WTC11 (cell line): ENCODE measurements at regions not wholly inside any gene's neighbourhood (a gene's known extent, or its start where the extent isn't known, plus 50 kb on each side); places are given as distances from the start of the nearest gene placed in this dataset.

Source experiments
- ATAC-seq: fragments of 200-7000 bp; cut with Tn5 transposase; 2 replicates; pipeline ENCODE4 v1.10.0; 2021; ENCODE audit warnings: mild to moderate bottlenecking, moderate library complexity
- CTCF ChIA-PET: fragments of 300-600 bp; sonication (Branson Sonifier 250); formaldehyde crosslinking; loops from one replicate; lab custom pipeline; 2021; ENCODE audit warnings: antibody characterized with exemption; lab: Charles Lee
- POLR2A ChIA-PET: fragments of 350-600 bp; sonication (Branson Sonifier 250); formaldehyde crosslinking; loops from one replicate; lab custom pipeline; 2021; ENCODE audit warnings: antibody characterized with exemption; lab: Charles Lee
- DNase-seq: peaks from one replicate; pipeline ENCODE4 v3.0.0; 2021; ENCODE audit warnings: low spot score
- H3K27ac Mint-ChIP-seq: 2 replicates; pipeline ENCODE4 v1.8.0; 2021; ENCODE audit warnings: mixed read lengths
- H3K27me3 Mint-ChIP-seq: 2 replicates; pipeline ENCODE4 v1.8.0; 2021; ENCODE audit warnings: low read depth, mild to moderate bottlenecking, moderate library complexity, mixed read lengths
- H3K36me3 Mint-ChIP-seq: 2 replicates; pipeline ENCODE4 v1.8.0; 2021; ENCODE audit warnings: mixed read lengths
- H3K4me1 Mint-ChIP-seq: 2 replicates; pipeline ENCODE4 v1.8.0; 2022; ENCODE audit warnings: mixed read lengths
- H3K4me3 Mint-ChIP-seq: 2 replicates; pipeline ENCODE4 v1.8.0; 2021; ENCODE audit warnings: mild to moderate bottlenecking, moderate library complexity, mixed read lengths
- H3K9me3 Mint-ChIP-seq: 2 replicates; pipeline ENCODE4 v1.8.0; 2021; ENCODE audit warnings: mixed read lengths
- ARID4B ChIP-seq: sonication (generic); formaldehyde crosslinking; IDR thresholded peaks from 2 replicates; pipeline ENCODE4 v1.8.0; 2023; ENCODE audit warnings: missing genetic modification reagents, mild to moderate bottlenecking, borderline replicate concordance
- CTCF ChIP-seq: fragments of 200-600 bp; IDR thresholded peaks from 2 replicates; pipeline ENCODE4 v1.8.0; 2022; ENCODE audit warnings: antibody characterized with exemption
- ELF4 ChIP-seq: sonication (generic); formaldehyde crosslinking; IDR thresholded peaks from 2 replicates; pipeline ENCODE4 v1.8.1; 2022; ENCODE audit warnings: low read depth, mild to moderate bottlenecking, moderate library complexity, missing genetic modification reagents
- FOXJ3 ChIP-seq: sonication (generic); formaldehyde crosslinking; IDR thresholded peaks from 2 replicates; pipeline ENCODE4 v1.9.0; 2021; ENCODE audit warnings: missing genetic modification reagents, mild to moderate bottlenecking, borderline replicate concordance
- GABPB1 ChIP-seq: sonication (generic); formaldehyde crosslinking; IDR thresholded peaks from 2 replicates; pipeline ENCODE4 v1.8.1; 2023; ENCODE audit warnings: mild to moderate bottlenecking, missing genetic modification reagents
- GTF2I ChIP-seq: fragments of 250-450 bp; sonication (Bioruptor Pico); conservative IDR thresholded peaks from 2 replicates; pipeline ENCODE4 v1.4.0; 2021; ENCODE audit warnings: mild to moderate bottlenecking
- IRF2 ChIP-seq: sonication (generic); formaldehyde crosslinking; IDR thresholded peaks from 2 replicates; pipeline ENCODE4 v1.8.0; 2022; ENCODE audit warnings: low read depth, missing genetic modification reagents, borderline replicate concordance
- MYBL2 ChIP-seq: sonication (generic); formaldehyde crosslinking; IDR thresholded peaks from 2 replicates; pipeline ENCODE4 v1.8.1; 2023; ENCODE audit warnings: mild to moderate bottlenecking, moderate library complexity, missing genetic modification reagents
- NR1H2 ChIP-seq: sonication (generic); formaldehyde crosslinking; IDR thresholded peaks from 2 replicates; pipeline ENCODE4 v1.9.0; 2021; ENCODE audit warnings: mild to moderate bottlenecking, moderate library complexity, missing genetic modification reagents
- NR2C2 ChIP-seq: sonication (generic); formaldehyde crosslinking; IDR thresholded peaks from 2 replicates; pipeline ENCODE4 v1.8.0; 2022; ENCODE audit warnings: mild to moderate bottlenecking, missing genetic modification reagents
- PRDM15 ChIP-seq: sonication (generic); formaldehyde crosslinking; IDR thresholded peaks from 2 replicates; pipeline ENCODE4 v1.8.0; 2022; ENCODE audit warnings: missing genetic modification reagents
- PREB ChIP-seq: sonication (generic); formaldehyde crosslinking; IDR thresholded peaks from 2 replicates; pipeline ENCODE4 v1.8.1; 2022; ENCODE audit warnings: mild to moderate bottlenecking, missing genetic modification reagents, moderate library complexity, borderline replicate concordance
- RELA ChIP-seq: sonication (generic); formaldehyde crosslinking; IDR thresholded peaks from 2 replicates; pipeline ENCODE4 v1.8.1; 2022; ENCODE audit warnings: missing genetic modification reagents, mild to moderate bottlenecking, borderline replicate concordance
- STAT6 ChIP-seq: sonication (generic); formaldehyde crosslinking; conservative IDR thresholded peaks from 2 replicates; pipeline ENCODE4 v1.8.1; 2023; ENCODE audit warnings: mild to moderate bottlenecking, low read depth, missing genetic modification reagents, moderate library complexity
- TP53 ChIP-seq: sonication (generic); formaldehyde crosslinking; IDR thresholded peaks from 2 replicates; pipeline ENCODE4 v1.8.1; 2023; ENCODE audit warnings: mild to moderate bottlenecking, missing genetic modification reagents

GRCh38 chr4:34851411-34851810 is 1392.9 kb downstream of the ARAP2 start:
- Mint-ChIP-seq H3K4me3 (no peak overlapping the region), H3K36me3 (no peaks in the 10 kb centered on the region), H3K27me3 (no peaks in the 10 kb centered on the region), H3K4me1 (no peaks in the 10 kb centered on the region), H3K27ac (no peak overlapping the region), H3K9me3 (no peaks in the 10 kb centered on the region)
- DNase-seq (no peak), ATAC-seq (no peak)
- TF ChIP-seq MYBL2 (CRISPR knock-in tag), result no peak
- TF ChIP-seq FOXJ3 (CRISPR knock-in tag), result no peak
- TF ChIP-seq PREB, result no peak
- no peak for TF ChIP-seq STAT6 (CRISPR knock-in tag)
- no peak for TF ChIP-seq ELF4
- TF ChIP-seq IRF2 (CRISPR knock-in tag), result no peak
- TF ChIP-seq GABPB1, result no peak
- no peak for TF ChIP-seq PRDM15 (CRISPR knock-in tag)
- TF ChIP-seq NR2C2 (CRISPR knock-in tag), result no peak
- TF ChIP-seq TP53 (CRISPR knock-in tag), result no peak
- POLR2A ChIA-PET, result no interaction called here
- CTCF ChIA-PET, result no interaction called here

GRCh38 chr4:34854451-34854850 is 1389.9 kb downstream of the ARAP2 start:
- H3K36me3 Mint-ChIP-seq, result no peaks in the 10 kb centered on the region
- no peaks in the 10 kb centered on the region for H3K27me3 Mint-ChIP-seq
- no peak for DNase-seq
- no peak for TF ChIP-seq ARID4B (CRISPR knock-in tag)
- TF ChIP-seq PRDM15 (CRISPR knock-in tag), result no peak
- no peak for TF ChIP-seq RELA (CRISPR knock-in tag)
- TF ChIP-seq GTF2I (CRISPR knock-in tag), result no peak
- no peak for TF ChIP-seq NR1H2
- no peak for TF ChIP-seq CTCF

More at GRCh38 chr4:34854451-34854850, 1389.9 kb downstream of the ARAP2 start:
- ATAC-seq, result no peak
- ChIA-PET CTCF (no interaction called here), POLR2A (no interaction called here)
- Mint-ChIP-seq H3K9me3 (no peaks in the 10 kb centered on the region), H3K27ac (no peak overlapping the region), H3K4me1 (no peaks in the 10 kb centered on the region), H3K4me3 (no peak overlapping the region)
